Lower leg skin (tissue), 3 donors: ENCODE measurements at regions not wholly inside any gene's neighbourhood (a gene's known extent, or its start where the extent isn't known, plus 50 kb on each side); places are given as distances from the start of the nearest gene placed in this dataset.

Experiments
- CTCF ChIP-seq, 3 donors: fragments of 450-650 bp; IDR thresholded peaks; one replicate each; pipeline ENCODE4 v1.5.1; 2016; ENCODE audit warnings: antibody characterized with exemption in 3 of 3, mild to moderate bottlenecking in 3 of 3, moderate library complexity in 2 of 3
- POLR2A ChIP-seq, 2 donors: fragments of 450-650 bp; IDR thresholded peaks; one replicate each; pipeline ENCODE4 v1.6.1; 2016 to 2017; ENCODE audit warnings: antibody characterized with exemption in 2 of 2, mild to moderate bottlenecking in 1 of 2, moderate library complexity in 1 of 2

GRCh38 chr10:78450807-78451485, 417.3 kb downstream of the RPS24 start:
- TF ChIP-seq POLR2A (IDR thresholded peaks at IDR 0.05) = no peak
- no peak for TF ChIP-seq CTCF (IDR thresholded peaks at IDR 0.05)
